ENCODE measurements at regions not wholly inside any gene's neighbourhood (a gene's known extent, or its start where the extent isn't known, plus 50 kb on each side); places are given as distances from the start of the nearest gene placed in this dataset.

DNA sequence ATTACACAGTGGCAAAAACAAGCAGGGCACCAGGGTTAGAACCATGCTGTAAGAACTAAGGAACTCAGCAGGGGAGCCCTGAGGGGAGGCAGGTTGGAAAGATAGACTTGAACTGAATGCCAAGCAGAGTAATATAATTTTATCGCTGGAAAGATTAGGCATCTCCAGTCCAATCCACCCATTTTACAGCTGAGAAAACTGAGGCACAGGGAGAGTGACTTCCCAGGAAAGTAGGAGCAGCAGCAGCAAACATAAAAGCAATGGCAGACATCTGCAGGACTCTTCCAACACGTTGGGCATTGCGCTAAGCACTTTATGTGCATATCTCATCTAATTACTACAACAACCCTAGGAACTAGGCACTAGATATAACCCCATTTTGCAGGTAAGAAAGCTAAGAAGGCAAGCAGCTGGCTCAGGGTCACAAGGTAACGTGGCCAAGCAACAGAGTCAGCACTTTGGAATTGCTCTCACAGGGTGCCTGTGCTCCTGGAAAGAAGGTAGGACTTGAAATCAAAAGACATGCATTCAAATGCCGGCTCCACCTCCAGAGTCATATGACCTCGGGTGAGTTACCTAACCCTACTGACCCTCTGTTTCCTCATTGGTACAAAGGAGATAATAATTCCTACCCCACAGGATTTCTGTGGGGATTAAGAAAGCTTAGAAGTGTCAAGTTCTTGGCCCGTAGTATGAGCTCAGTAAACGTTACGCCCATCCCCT, 215.3 kb downstream of the BARX2 start:
- DNase-seq (ENCODE audit: low spot score): no peak

DNA sequence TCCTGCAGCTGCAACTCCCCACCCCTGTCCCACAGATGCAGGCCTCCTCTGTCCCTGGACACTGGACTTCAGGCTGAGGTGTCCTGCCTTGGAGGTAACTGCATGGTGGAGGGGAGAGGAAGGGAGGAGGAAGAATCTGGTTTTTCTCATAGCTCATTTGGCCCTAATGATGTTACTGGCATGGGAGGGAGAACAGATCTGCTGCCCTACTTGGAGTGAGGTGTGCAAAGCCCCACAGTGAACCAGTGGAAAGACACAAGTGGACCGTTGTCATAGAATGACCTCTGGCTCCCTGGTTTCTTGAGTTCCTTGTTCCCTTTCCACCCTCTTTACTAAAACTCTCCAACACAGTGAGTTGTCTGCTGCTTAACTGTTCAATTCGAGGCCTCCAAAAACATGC, 215.9 kb downstream of the BARX2 start:
- no peak for DNase-seq (ENCODE audit: low spot score)

DNA sequence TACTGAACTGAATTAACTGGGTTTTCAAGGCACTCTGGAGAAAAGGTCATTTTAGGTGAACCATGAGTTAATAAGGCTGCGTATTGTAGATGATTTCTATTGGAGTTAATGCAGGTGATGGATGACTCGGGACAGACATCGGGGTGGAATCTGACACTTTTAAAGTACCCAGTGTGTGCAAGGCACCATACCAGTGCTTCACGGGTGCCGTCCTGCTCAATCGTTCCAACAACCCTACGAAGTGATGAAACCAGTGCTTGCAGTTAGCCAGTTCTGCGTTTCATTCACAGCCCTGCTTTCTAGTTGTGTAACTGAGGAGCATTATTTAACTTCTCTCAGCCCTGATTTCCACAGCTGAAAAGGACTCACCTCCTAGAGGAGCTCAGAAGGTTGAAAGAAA, 216.5 kb downstream of the BARX2 start:
- DNase-seq (ENCODE audit: low spot score): no peak

DNA sequence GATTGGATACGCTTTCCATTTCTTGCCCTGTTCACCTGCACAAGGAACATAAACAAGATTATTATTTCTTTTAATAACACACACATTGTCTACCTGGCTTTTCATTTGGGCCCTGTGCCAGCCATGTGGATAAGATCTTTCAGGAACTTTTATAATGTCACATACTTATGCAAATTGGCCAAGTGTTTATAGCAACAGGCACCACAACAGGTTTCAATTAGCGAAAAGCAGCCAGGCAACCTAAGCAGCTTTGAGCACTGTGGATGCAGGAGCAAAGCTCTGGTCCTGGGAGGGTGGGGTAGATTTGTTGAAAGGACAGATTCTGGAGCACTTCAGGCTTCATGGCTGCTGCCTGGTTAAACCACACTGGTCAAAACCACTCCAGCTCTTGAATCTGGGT, 217.4 kb downstream of the BARX2 start:
- no peak for DNase-seq (ENCODE audit: low spot score)

DNA sequence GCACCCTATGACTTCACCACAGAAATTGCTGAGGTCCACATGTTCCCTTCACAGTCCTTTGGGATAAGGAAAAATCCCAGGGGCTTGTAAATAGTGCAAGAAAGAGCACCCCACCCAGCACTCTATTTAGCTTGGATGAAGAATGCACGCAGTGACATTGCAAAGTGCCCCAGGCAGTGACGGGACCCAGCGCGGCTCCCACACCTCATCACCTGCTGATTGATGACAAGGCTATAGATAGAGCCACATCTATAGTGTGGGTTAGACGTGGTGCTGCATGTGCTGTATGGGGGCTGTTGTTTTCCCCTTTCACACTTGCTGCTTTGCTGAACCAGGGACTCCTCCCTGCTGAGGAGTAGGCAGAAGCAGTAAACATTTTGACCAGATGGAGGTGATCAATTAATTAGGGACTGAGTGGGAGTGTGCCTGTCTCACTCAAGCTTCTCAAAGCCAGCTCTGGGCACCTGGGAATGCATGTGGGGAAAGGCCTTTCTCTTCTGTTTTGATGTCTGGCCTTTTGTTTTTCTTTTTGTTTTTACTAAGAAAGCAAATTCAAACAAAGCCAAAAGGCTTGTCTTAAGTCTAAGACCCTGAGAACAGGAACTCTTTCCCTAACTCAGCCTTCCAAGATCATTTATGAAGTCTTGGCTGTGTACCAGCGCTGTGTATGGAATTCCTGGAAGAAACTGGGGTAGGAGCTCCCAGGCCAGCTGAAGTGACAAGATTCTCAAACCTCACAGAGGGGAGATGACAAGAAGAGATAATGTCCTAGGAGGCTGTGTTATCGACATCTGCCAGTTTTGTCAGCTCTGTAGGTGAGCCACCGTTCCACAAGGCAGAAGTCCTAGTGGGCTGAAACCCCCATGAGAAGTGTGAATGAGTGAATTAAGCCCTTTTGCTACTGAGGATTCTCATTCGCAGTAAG, 219.7 kb downstream of the BARX2 start:
- no peak for DNase-seq (ENCODE audit: low spot score)

DNA sequence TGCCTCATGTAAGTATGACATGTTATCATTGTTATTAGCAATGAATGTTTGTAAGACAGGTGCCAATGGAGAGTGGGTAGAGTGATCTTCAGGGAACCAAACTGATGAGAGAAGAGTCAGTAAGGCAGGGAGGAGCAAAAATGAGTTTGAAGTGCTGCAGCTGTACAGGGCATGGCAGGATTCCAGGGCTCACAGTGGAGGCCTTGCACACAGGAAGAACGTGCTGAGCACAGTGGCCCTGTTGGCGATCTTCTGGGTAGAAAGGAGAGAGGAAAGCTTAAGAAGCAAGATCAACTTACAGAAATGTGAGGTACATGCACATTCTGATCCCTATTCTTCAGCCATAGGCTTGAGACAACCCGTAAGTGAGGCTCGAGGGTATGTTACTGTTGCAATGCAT, 219.3 kb upstream of the TMEM45B start:
- DNase-seq (ENCODE audit: low spot score): no peak

DNA sequence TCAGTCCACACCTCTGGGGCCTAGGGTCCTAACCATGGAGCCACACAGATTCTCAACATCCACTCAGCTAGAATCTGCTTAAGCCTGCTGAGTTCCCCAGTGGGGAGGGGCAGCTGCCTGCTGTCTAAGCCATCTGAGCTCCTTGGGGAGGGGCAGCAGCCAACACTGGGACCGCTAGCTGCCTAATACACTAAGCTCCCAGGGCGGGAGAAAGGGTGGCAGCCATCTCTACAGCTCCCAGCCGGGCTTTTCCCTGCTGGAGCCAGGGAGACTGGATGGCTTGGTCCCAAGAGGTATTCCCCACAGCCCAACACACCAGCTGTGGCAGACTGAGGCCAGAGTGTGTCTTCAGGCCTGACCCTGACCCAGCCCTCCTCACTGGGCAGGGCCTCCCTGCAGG, 217.3 kb upstream of the TMEM45B start:
- DNase-seq (ENCODE audit: low spot score): no peak

DNA sequence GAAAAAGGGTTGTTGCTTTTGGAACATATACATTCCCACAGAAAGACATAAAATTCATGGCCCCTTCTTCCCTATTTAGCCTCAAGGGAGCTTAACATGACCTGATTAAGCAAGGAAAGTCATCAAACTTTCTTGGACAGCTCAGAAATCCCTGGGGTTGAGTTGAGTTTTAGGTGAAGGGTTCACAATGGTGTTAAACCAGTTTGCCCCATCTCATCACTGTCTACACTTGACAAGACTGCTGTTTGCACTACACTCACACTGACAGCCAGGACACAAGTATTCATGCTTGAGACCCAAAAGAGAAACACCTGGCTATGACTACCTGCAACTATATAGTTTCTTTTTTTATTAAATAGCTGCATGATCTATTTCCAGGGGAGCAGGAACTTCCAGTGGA, 209.8 kb upstream of the TMEM45B start:
- DNase-seq (ENCODE audit: low spot score): no peak

DNA sequence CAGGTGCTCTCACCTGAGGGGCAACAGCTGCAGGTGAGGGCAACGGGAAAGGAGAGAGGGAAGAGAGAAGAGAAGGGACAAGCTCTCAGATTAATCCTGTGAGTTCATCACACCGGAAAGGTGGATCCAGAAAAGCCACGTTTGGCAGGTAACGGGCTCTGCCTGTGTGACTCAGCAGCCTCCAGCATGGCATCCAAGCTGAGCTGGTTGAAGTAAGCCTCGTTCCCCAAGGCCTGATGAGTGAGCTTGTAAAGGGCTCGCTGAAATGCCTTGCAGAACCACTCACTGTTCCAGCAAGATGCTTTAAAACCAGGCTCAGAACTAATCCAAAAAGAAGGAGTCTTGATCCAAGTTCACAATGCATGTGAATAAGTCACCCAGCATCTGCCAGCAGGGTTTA, 206.9 kb upstream of the TMEM45B start:
- no peak for DNase-seq (ENCODE audit: low spot score)

DNA sequence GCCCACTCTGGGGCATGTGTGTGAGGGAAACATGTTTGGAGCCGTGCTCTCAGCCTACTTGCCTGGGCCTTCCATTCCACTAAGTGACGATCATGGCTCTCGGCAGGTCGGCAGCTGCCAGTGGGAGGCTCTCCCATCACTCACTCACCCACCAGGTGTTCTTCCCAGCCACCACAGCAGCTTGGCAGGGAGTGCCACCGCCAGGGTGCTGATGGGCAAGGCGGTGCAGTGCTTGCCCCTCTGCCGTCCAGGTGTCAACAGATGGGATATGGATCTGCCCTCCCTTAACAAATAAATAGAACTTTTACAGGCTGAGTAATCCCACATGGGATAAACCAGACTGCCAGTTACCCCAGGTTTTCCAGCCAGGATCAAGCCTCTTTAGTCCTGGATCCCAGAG, 205.5 kb upstream of the TMEM45B start:
- no peak for DNase-seq (ENCODE audit: low spot score)

DNA sequence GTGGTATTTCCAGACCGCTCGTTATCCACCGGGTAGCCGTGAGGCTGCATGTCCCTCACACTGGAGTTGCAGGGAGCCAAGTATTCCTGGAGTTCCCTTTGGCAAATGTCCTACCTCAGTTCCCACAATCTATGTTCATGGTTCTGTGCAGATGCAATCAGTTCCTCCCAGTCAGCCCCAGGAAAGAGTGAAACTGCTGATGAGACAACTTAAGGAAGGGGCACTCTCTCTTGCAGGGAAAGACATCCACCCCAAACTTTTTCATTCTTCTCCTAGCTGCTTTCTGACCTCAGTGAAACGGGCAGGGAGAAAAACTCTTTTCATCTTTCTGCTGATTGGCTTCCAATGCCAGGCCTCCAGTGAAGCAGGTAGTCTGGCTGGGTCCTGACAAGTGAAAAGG, 205.1 kb upstream of the TMEM45B start:
- DNase-seq (ENCODE audit: low spot score): no peak

DNA sequence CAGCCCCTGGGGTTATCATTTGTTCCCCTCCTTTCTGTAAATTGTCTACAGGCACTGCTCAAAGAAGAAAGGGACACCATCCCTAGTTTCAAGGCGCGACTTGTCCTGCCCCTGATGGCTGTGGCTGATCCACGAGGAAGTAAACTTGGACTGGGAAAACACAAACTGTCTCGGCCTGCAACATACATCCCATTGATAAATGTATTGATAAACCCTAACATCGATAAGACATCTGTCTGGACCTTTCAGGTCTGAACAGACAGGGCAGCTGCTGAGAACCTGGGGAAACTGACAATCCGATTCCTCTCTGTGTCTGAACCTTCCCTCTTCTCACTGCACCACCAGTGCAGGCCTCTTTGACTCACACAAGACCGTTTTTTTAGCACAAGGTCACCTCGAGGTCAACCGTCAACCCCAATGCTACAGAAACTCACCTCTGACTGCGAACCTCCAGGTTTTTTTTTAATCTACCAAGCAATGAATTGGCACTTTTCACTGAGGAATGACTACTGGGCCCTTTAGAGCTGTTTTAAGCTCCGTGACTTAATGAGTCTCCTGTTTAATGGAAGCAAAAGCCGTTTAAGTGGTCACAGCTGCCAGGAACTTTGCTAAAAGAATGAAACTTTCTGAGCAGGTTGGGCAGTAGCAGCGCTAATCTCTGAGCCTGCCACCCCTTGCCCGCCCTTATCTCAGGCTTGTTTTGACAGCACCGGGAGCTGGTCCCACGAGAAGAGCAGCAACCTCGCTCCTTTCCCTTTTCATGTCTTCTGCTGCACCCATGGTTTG, 203.8 kb upstream of the TMEM45B start:
- no peak for DNase-seq (ENCODE audit: low spot score)

DNA sequence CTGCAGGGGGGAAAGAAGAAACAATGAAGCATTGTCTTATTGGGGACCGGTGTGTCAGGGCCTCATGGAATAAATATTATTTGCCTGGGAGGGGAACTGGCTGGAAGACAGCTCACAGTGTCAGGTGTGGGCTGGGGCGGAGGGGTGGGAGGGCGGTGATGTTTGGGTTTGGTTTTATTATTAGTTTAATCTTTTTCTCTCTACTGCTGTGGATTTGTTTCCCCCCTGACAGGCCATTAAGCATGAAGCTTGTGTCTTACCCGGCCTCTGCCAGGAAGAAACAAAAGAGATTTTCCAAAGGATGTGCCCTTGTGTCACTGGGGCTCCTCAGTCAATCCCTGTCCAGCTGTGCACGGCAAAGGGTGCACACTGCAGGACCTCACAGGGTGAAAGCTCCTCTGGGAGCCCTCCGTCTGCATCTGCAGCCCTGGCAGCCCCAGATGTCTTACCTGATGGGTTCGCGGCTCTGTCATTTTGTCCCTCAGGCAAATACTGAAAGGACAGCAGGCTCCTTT, 203.1 kb upstream of the TMEM45B start:
- no peak for DNase-seq (ENCODE audit: low spot score)

DNA sequence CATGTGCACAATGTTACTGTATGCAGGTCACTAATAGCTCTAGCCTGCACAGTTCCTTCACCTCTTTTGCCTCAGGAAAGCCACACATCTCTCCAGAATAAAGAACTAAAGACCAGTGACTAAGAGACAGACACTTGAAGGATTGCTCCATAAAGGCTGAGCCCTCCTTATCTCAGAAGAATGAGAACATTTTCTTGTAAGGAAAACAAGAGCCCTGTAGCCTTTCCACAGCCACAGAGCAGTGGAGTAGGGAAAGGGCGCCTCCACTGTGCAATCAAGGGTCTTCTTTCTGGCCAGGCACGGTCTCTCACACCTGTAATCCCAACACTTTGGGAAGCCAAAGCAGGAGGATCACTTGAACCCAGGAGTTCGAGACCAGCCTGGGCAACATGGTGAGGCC, 202.6 kb upstream of the TMEM45B start:
- no peak for DNase-seq (ENCODE audit: low spot score)

DNA sequence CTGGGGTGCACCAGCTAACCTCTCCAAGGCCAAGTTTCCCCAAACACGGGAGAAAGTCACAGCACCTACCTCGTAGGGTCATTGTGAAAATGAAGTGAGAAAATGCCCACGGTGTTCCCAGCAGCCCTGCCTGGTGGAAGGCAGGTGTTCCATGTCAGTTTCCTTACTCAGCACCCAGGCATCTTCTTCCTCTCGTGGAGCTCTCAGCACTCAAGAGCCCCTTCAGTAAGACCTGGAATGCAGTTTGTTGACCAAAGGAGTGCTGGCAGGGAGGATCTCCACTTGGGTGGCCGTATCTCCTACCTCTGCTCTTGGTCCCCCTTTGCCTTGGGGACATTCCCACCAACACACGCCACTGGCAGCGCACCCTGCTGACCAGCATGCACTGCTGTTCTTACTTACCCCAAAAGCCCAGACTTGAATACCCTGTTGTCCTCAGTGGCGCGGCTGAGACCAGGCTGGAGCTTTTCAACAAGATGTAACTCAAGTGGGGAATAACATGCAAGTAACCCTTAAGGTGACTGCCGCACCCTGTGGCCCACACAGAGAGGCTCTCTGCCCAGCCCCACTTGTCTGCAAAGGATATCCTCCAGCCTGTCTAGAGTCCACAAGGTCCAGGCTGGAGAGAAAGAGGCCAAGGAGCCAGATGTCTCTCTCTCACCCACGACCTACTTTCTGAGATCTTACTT, 201.2 kb upstream of the TMEM45B start:
- no peak for DNase-seq (ENCODE audit: low spot score)

DNA sequence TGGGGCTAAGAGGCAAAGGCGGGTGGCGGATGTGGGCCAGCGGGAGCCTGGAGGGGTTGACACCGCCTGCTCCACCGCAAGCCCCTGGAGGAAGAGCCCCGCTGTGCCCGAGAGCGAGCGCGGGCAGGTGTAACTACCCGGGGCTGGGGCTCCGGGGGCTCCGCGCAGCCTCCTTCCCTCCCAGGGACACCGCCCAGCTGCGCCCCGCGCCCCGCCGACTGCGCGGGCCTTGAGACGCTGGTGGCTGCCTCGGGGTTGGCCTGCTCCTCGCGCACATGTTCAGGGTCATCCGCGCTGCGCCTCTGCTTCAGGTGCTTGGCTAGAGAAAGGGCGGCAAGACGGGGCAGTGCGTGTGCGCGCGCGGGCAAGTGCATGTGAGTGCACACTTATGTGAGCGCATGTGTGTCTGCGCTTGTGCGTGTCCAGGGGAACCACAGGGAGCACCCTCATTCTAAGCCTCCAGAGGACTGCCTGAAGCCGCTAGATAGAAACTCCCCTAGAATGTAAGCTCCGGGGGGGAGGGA, 197.5 kb upstream of the TMEM45B start:
- DNase-seq (ENCODE audit: low spot score): no peak

DNA sequence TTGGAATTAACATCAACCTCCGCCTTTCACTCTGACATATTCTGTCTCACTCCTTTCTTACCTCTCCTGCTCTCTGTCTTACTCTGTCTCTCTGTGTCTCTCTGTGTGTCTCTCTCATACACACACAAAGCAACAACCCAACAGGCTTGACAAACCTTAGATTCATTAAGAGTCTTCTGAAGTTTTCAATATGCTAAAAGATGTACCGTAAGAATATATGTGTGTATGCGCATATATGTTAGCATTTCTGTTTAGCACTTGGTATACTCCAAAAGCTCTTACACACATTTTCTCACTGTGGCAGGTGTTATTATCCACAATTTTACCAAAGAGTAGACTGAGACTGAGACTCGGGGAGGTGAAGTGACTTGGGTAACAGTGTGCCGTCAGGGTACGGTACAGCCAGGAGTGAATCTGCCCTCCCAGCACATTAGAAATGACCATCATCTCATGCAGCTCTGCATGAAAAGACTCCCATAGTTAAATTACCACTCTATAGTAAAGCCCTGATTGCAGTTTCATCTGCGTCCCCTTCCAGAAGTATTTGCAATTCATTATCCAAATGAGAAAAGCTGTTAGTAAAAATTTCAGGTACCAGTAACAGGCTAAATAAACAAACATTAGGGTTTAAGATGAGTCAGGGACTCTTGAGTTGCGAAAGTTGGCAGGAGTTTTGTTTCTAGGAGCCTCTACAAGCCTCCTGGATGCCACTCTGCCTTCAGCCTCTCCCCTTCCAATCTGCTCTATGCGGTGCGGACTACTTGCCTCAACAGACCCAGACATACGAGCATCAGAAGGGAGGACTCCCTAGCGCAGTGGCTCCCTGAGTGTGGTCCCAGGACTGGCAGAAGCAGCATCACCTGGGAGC, 195.2 kb upstream of the TMEM45B start:
- no peak for DNase-seq (ENCODE audit: low spot score)

DNA sequence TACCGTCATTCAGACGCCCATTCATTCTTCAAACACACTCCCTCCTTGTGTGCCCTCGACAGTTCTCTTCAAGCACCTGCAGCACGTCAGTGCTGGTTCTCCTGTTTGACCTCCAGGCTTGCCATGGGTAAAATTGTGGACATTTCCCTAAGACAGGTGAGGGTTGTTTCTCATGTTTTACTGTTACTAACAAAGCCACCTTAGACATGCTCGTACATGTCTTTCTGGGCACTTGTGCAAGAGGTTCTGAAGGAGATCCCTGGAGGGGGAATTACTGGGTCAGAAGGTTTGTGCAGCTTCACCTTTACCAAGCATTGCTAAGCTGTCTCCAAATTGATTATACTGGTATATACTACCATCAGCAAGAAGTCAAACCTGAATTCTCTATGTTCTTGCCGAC, 189.7 kb upstream of the TMEM45B start:
- DNase-seq (ENCODE audit: low spot score): no peak

DNA sequence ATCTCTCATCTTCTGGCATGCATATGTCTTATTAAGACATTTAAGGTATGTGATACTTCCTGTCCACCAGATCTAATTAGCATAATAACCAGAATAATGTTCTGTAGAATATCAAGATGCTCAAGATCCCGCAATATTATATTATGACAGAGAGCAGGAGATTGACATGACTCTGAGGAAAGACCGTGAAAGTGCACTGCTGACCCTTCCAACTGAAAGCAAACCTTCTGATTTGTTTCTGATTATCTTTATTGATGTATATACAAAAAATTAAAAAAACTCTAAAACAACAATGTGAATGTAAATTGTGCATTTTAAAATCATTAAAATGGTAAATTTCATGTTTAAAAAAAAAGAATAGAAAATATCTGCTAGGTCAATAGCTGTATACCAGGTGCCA, 184.4 kb upstream of the TMEM45B start:
- DNase-seq (ENCODE audit: low spot score): no peak

DNA sequence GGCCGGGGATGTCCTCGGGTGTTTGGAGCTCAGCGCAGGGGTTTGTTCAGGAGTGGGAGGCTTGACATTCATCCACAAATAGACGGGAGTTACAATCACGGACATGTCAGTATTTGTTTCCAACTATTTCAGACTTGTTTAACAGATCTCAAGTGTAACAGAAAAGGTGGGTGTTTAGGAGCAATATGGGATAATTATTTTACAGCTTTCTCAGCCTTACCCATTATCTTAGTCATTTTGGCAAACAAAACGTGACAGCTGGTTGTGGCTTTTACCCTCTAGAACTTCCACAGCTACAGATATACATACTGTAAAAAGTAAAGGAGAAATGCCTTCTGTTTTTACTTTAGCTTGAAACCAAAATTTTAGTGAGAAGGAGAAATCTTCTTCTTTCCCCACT, 178.7 kb upstream of the TMEM45B start:
- no peak for DNase-seq (ENCODE audit: low spot score)

DNA sequence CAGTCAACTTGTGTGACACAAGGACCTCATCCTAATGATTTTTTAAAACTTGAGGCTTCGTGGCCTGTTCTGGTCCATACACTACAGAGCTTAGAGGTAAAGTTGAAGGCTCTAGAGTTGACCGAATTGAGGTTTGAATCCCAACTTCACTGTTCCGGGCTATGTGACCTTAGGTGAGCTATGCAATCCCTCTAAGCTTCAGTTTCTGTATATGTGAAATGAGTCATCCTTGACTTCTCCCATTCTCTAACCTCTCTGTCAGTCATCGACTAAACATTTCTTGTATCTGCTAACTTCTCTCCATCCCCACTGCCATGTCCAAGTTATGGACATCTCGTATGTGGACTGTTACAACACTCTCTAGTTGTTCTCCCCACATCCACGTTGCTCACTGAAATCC, 178.2 kb upstream of the TMEM45B start:
- DNase-seq (ENCODE audit: low spot score): no peak

All from pons (tissue), 1 donor.